GM23338 (cell line): ENCODE measurements at regions not wholly inside any gene's neighbourhood (a gene's known extent, or its start where the extent isn't known, plus 50 kb on each side); places are given as distances from the start of the nearest gene placed in this dataset.

Experiments used
- CREB1 ChIP-seq: fragments of 250-450 bp; sonication (Bioruptor Pico); IDR thresholded peaks from 2 replicates; pipeline ENCODE4 v1.5.0; 2020; ENCODE audit warnings: low read depth, mild to moderate bottlenecking, moderate library complexity
- CTCF ChIP-seq, 2 experiments: fragments of 200-600 bp in 1 of 2; sonication (generic) in 1 of 2; conservative IDR thresholded peaks; 2 replicates each; pipeline versions ENCODE4 v1.5.1 to v1.6.1; 2016 to 2017; ENCODE audit warnings: antibody characterized with exemption in 2 of 2, low read depth in 2 of 2, mild to moderate bottlenecking in 2 of 2, moderate library complexity in 1 of 2
- EZH2 ChIP-seq: fragments of 200-600 bp; sonication (generic); IDR thresholded peaks from one replicate; pipeline ENCODE4 v1.8.0; 2017; ENCODE audit warnings: antibody characterized with exemption, mild to moderate bottlenecking, low read depth; ENCODE audit not compliant: unreplicated experiment
- EZH2phosphoT487 ChIP-seq: fragments of 200-600 bp; sonication (generic); IDR thresholded peaks from one replicate; pipeline ENCODE4 v1.8.1; 2018; ENCODE audit warnings: antibody characterized with exemption; ENCODE audit not compliant: unreplicated experiment
- POLR2AphosphoS5 ChIP-seq: IDR thresholded peaks from 2 replicates; pipeline ENCODE4 v1.6.1; 2016; ENCODE audit warnings: antibody characterized with exemption, low read depth
- REST ChIP-seq: IDR thresholded peaks from one replicate; pipeline ENCODE4 v1.6.1; 2018; ENCODE audit warnings: antibody characterized with exemption; ENCODE audit not compliant: unreplicated experiment
- STAT1 ChIP-seq: IDR thresholded peaks from one replicate; pipeline ENCODE4 v1.6.1; 2016; ENCODE audit warnings: antibody characterized with exemption; ENCODE audit not compliant: unreplicated experiment
- ZNF331 ChIP-seq: fragments of 250-450 bp; sonication (Bioruptor Pico); IDR thresholded peaks from 2 replicates; pipeline ENCODE4 v1.5.0; 2020; ENCODE audit warnings: low read depth, mild to moderate bottlenecking, moderate library complexity

GRCh38 chr5:175129619-175130018, 314.4 kb downstream of the DRD1 start:
- peak; percentile 15 to 49; a peak in 2 of 4 replicates for TF ChIP-seq CTCF (conservative IDR thresholded peaks at IDR 0.05; ENCODE audit: low read depth in 2 of 2)
- TF ChIP-seq STAT1: no peak
- TF ChIP-seq EZH2phosphoT487: no peak
- no peak for TF ChIP-seq EZH2
- TF ChIP-seq CREB1: no peak
- TF ChIP-seq POLR2AphosphoS5: no peak
- no peak for TF ChIP-seq ZNF331 (CRISPR knock-in tag)
- no peak for TF ChIP-seq REST
